ENCODE measurements at regions not wholly inside any gene's neighbourhood (a gene's known extent, or its start where the extent isn't known, plus 50 kb on each side); places are given as distances from the start of the nearest gene placed in this dataset. TPM values are rescaled to one million over a fixed set of nuclear protein-coding genes. Genes with fewer than 3 reads are reported as not detected.

Small RNA genes lying in the stretch of these regions (small RNA-seq; reads per million reads assigned to genes)
- gene RN7SL659P (ENCODE audit: low replicate concordance) = not detected
- gene RNA5SP293 (ENCODE audit: low replicate concordance) = not detected
- gene RNU6-1064P (ENCODE audit: low replicate concordance) = not detected
- not detected for gene RNU6-996P (ENCODE audit: low replicate concordance)

Data from GM23338 (cell line).